Trophoblast cell (in vitro differentiated cells and primary cell): ENCODE measurements at regions not wholly inside any gene's neighbourhood (a gene's known extent, or its start where the extent isn't known, plus 50 kb on each side); places are given as distances from the start of the nearest gene placed in this dataset.
A peak's percentile ranks its signal among the peaks of the same experiment; 100 is the strongest.
"Not testable (repeated sequence)": the region's sequence is repeated elsewhere in the genome, so short reads cannot be mapped to it uniquely, and the experiment has no call there.

ENCODE experiments used
- DNase-seq, 2 donors: peaks; one replicate each; pipeline ENCODE4 v3.0.0-alpha.2; 2016
- H2AFZ ChIP-seq: 2 replicates; pipeline ENCODE4 v1.6.1; 2013; ENCODE audit warnings: low read length, moderate library complexity, mild to moderate bottlenecking; ENCODE audit not compliant: insufficient read depth, poor library complexity
- H2AK5ac ChIP-seq: 2 replicates; pipeline ENCODE4 v1.6.1; 2013; ENCODE audit warnings: mild to moderate bottlenecking, low read length
- H2BK120ac ChIP-seq: 2 replicates; pipeline ENCODE4 v1.6.1; 2013; ENCODE audit warnings: low read length, mild to moderate bottlenecking, moderate library complexity; ENCODE audit not compliant: insufficient read depth, poor library complexity
- H2BK12ac ChIP-seq: 2 replicates; pipeline ENCODE4 v1.6.1; 2013; ENCODE audit warnings: mild to moderate bottlenecking, low read length, moderate library complexity
- H2BK5ac ChIP-seq: 2 replicates; pipeline ENCODE4 v1.6.1; 2013; ENCODE audit warnings: low read length, low read depth, moderate library complexity, mild to moderate bottlenecking; ENCODE audit not compliant: poor library complexity
- H3K14ac ChIP-seq: 2 replicates; pipeline ENCODE4 v1.6.1; 2013; ENCODE audit warnings: mild to moderate bottlenecking, low read length
- H3K18ac ChIP-seq: 2 replicates; pipeline ENCODE4 v1.6.1; 2013; ENCODE audit warnings: mild to moderate bottlenecking, low read length
- H3K23ac ChIP-seq: 2 replicates; pipeline ENCODE4 v1.6.1; 2013; ENCODE audit warnings: low read length
- H3K27ac ChIP-seq: 2 replicates; pipeline ENCODE4 v1.5.1; 2013; ENCODE audit warnings: low read depth, mild to moderate bottlenecking, inconsistent platforms, low read length, moderate library complexity
- H3K27me3 ChIP-seq: 2 replicates; pipeline ENCODE4 v1.6.1; 2013; ENCODE audit warnings: inconsistent platforms, mild to moderate bottlenecking, low read length, moderate library complexity; ENCODE audit not compliant: insufficient read depth
- H3K36me3 ChIP-seq, 2 experiments: 1 replicate in 1 of 2; 2 replicates in 1 of 2; pipeline ENCODE4 v1.6.1; 2013; ENCODE audit warnings: low read length in 2 of 2, mild to moderate bottlenecking in 2 of 2, moderate library complexity in 1 of 2; ENCODE audit not compliant: insufficient read depth in 2 of 2, control insufficient read depth in 1 of 2
- H3K4ac ChIP-seq: 2 replicates; pipeline ENCODE4 v1.6.1; 2013; ENCODE audit warnings: low read depth, mild to moderate bottlenecking, low read length, moderate library complexity
- H3K4me1 ChIP-seq, 2 experiments: 1 replicate in 1 of 2; 2 replicates in 1 of 2; pipeline ENCODE4 v1.6.1; 2013; ENCODE audit warnings: low read length in 2 of 2, mild to moderate bottlenecking in 2 of 2, moderate library complexity in 1 of 2; ENCODE audit not compliant: insufficient read depth in 2 of 2, control insufficient read depth in 1 of 2
- H3K4me2 ChIP-seq: 2 replicates; pipeline ENCODE4 v1.6.1; 2013; ENCODE audit warnings: inconsistent platforms, mild to moderate bottlenecking, low read length, moderate library complexity
- H3K4me3 ChIP-seq: 2 replicates; pipeline ENCODE4 v1.5.1; 2013; ENCODE audit warnings: mild to moderate bottlenecking, low read depth, low read length, inconsistent platforms
- H3K79me1 ChIP-seq: one replicate; pipeline ENCODE4 v1.6.1; 2013; ENCODE audit warnings: low read length
- H3K79me2 ChIP-seq: 2 replicates; pipeline ENCODE4 v1.6.1; 2013; ENCODE audit warnings: low read length, mild to moderate bottlenecking; ENCODE audit not compliant: control insufficient read depth, insufficient read depth, poor library complexity
- H3K9ac ChIP-seq: 2 replicates; pipeline ENCODE4 v1.6.1; 2013; ENCODE audit warnings: mild to moderate bottlenecking, low read length
- H3K9me3 ChIP-seq: 2 replicates; pipeline ENCODE4 v1.6.1; 2013; ENCODE audit warnings: low read depth, mild to moderate bottlenecking, control low read depth, inconsistent platforms, low read length; ENCODE audit not compliant: insufficient read depth
- H4K12ac ChIP-seq: 2 replicates; pipeline ENCODE4 v1.6.1; 2013; ENCODE audit warnings: low read depth, mild to moderate bottlenecking, low read length, moderate library complexity
- H4K8ac ChIP-seq: 2 replicates; pipeline ENCODE4 v1.6.1; 2013; ENCODE audit warnings: low read depth, mild to moderate bottlenecking, low read length, moderate library complexity
- H4K91ac ChIP-seq: one replicate; pipeline ENCODE4 v1.6.1; 2013; ENCODE audit warnings: low read depth, mild to moderate bottlenecking, low read length, moderate library complexity
- WGBS: extraction: QIAGEN DNeasy Blood & Tissue Kit; methylation state at CpG from one replicate; pipeline ENCODE4 v1.1.7; 2013; ENCODE audit warnings: missing lambda C conversion rate; ENCODE audit not compliant: insufficient read length, insufficient coverage; ENCODE audit errors: extremely low coverage; 5-methylcytosine and 5-hydroxymethylcytosine counted together

DNA sequence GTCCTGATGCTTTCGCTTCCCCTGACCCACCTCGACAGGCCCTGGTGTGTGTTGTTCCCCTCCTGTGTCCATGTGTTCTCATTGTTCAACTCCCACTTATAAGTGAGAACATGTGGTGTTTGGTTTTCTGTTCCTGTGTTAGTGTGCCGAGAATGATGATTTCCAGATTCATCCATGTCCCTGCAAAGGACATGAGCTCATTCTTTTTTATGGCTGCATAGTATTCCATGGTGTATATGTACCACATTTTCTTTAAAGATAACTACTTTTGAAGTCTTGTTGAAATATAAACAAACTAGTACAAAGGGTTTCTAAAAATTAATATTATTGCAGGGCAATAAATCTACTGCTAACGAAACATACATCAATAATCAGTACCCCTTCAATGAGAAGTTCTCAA, 266.6 kb downstream of the IRS1 start:
- WGBS: no CpG with 5 or more reads among the region's 4 CpGs

DNA sequence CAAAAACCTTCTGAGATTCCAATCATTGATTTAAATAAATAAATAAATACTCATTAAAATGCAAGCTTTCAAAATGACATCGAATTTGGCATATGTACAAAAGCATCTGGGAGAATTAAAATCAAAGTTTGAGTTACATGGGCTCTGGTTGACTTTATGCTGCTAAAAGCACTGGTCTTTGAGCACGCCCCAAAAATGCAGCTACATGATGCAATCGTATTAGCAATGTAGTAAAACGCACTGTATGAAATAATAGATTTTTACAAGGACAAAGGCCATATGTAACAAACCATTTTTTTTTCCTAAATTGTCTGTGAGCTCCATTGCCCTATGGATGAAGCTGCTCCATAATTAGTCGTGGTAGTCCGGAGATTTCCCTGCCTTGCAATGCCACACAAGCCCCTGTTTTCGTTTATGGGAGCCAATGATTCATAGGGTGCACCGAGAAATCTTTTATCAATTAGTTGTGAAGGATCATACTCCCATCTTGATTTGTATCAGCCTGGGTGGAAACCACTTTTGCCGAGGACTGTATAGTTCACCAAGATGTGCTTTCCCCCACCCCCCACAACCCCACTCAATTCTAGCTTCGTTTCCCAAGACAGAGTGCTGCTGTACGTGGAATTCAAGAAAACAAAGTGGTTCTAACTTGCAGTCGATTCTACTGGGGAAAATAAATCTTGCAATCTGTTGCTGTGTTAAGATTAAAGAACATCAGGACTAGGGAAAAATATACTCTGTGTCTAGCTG, 268.4 kb downstream of the IRS1 start:
- Histone ChIP-seq H4K8ac (no peak overlapping the region), H3K36me3 (no peaks in the 10 kb centered on the region), H3K27ac (no peak overlapping the region), H2BK120ac (no peak overlapping the region), H3K4ac (no peak overlapping the region), H3K79me1 (peaks cover 1% of the 10 kb centered on the region), H3K4me3 (no peak overlapping the region), H4K91ac (peak overlapping the region; percentile 16), H2AFZ (no peak overlapping the region), H2AK5ac (no peak overlapping the region), H3K9me3 (no peaks in the 10 kb centered on the region), H3K79me2 (no peaks in the 10 kb centered on the region), H3K27me3 (no peaks in the 10 kb centered on the region), H4K12ac (no peak overlapping the region), H3K4me1 (no peaks in the 10 kb centered on the region), H3K18ac (no peak overlapping the region), H2BK12ac (no peak overlapping the region), H3K4me2 (no peak overlapping the region), H3K23ac (no peak overlapping the region), H3K14ac (no peak overlapping the region), H2BK5ac (no peak overlapping the region), H3K9ac (no peak overlapping the region)
- no peak for DNase-seq
- WGBS: no CpG with 5 or more reads among the region's 12 CpGs

More for the DNA sequence above, 266.6 kb downstream of the IRS1 start:
- not testable (repeated sequence) for H2BK5ac ChIP-seq, H2BK12ac ChIP-seq, H3K18ac ChIP-seq, H3K9me3 ChIP-seq, H3K27me3 ChIP-seq, H3K36me3 ChIP-seq, H2BK120ac ChIP-seq, H3K27ac ChIP-seq, H3K14ac ChIP-seq, H3K23ac ChIP-seq, H3K4me1 ChIP-seq, H4K8ac ChIP-seq, H4K12ac ChIP-seq, DNase-seq, H2AK5ac ChIP-seq, H4K91ac ChIP-seq, H3K4ac ChIP-seq, H3K9ac ChIP-seq, H3K79me1 ChIP-seq, H3K4me3 ChIP-seq, H2AFZ ChIP-seq, H3K79me2 ChIP-seq, H3K4me2 ChIP-seq

DNA sequence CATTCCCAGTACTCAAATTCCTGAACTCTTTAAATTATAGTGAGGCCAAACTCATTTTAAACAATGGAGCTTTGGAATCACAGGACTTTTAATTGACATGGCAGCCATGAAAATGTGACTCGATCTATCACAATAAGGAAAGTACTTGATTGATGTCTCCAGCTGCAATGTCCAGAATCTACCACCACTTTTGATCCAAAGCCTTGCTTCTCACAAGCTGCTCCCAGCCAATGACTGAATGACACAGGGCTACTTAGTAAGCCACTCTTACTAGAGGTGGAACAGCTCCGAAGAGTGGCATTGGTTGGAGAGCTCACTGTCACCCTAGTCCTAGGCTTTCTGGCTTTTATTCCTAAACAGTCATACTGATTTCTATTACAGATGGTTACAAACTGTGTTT, 270.1 kb downstream of the IRS1 start:
- H3K23ac ChIP-seq: no peak overlapping the region
- no peak overlapping the region for H3K18ac ChIP-seq
- no peak overlapping the region for H3K4me3 ChIP-seq
- no peak overlapping the region for H4K8ac ChIP-seq
- H3K36me3 ChIP-seq: no peaks in the 10 kb centered on the region
- no peak overlapping the region for H2BK12ac ChIP-seq
- no peak overlapping the region for H4K12ac ChIP-seq
- no peak overlapping the region for H3K14ac ChIP-seq
- no peak overlapping the region for H2AFZ ChIP-seq
- H2BK5ac ChIP-seq: no peak overlapping the region
- DNase-seq: no peak
- no peak overlapping the region for H3K4ac ChIP-seq
- WGBS: no CpG with 5 or more reads among the region's 2 CpGs
- H3K27me3 ChIP-seq: no peaks in the 10 kb centered on the region
- H3K79me1 ChIP-seq: peaks cover 1% of the 10 kb centered on the region
- no peak overlapping the region for H4K91ac ChIP-seq
- no peaks in the 10 kb centered on the region for H3K79me2 ChIP-seq
- H3K9ac ChIP-seq: no peak overlapping the region
- H2AK5ac ChIP-seq: no peak overlapping the region
- H3K4me1 ChIP-seq: no peaks in the 10 kb centered on the region
- no peak overlapping the region for H2BK120ac ChIP-seq
- no peak overlapping the region for H3K27ac ChIP-seq
- no peak overlapping the region for H3K4me2 ChIP-seq
- H3K9me3 ChIP-seq: no peaks in the 10 kb centered on the region

DNA sequence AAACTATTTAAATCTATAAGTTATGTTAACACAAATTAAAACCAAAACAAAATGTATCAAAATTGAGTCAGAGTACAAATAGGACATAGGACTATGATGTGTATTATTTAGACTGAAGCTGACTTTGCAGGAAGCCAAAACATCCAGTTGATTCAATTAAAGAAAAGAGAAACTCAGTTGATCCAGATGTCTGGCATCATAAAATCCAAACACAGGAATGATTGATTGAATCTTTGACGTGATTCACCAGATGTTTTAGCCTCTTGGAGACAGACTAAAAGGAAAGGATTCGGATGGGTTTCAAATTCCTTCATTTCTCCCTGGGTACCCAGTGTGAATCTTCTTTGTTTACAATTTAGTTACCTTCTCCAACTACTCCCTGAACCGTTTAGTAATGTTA, 272.9 kb downstream of the IRS1 start:
- no peak overlapping the region for H3K23ac ChIP-seq
- no peak overlapping the region for H4K8ac ChIP-seq
- peaks cover 0 to 7% of the 10 kb centered on the region in 2 experiments for H3K4me1 ChIP-seq
- H3K79me1 ChIP-seq: peaks cover 7% of the 10 kb centered on the region
- no peak for DNase-seq
- H3K79me2 ChIP-seq: no peaks in the 10 kb centered on the region
- H2AK5ac ChIP-seq: no peak overlapping the region
- no peak overlapping the region for H4K91ac ChIP-seq
- no peak overlapping the region for H2BK12ac ChIP-seq
- no peak overlapping the region for H2BK120ac ChIP-seq
- H3K18ac ChIP-seq: no peak overlapping the region
- no peaks in the 10 kb centered on the region for H3K27me3 ChIP-seq
- no peak overlapping the region for H4K12ac ChIP-seq
- no peaks in the 10 kb centered on the region for H3K9me3 ChIP-seq
- no peak overlapping the region for H3K9ac ChIP-seq
- no peak overlapping the region for H3K4me3 ChIP-seq
- no CpG with 5 or more reads among the region's 3 CpGs for WGBS
- no peak overlapping the region for H3K4ac ChIP-seq
- no peak overlapping the region for H2BK5ac ChIP-seq
- no peaks in the 10 kb centered on the region for H3K36me3 ChIP-seq
- no peak overlapping the region for H3K27ac ChIP-seq
- no peak overlapping the region for H2AFZ ChIP-seq
- no peak overlapping the region for H3K14ac ChIP-seq
- H3K4me2 ChIP-seq: no peak overlapping the region
